ENCODE measurements at regions not wholly inside any gene's neighbourhood (a gene's known extent, or its start where the extent isn't known, plus 50 kb on each side); places are given as distances from the start of the nearest gene placed in this dataset.
"Not testable (repeated sequence)": the region's sequence is repeated elsewhere in the genome, so short reads cannot be mapped to it uniquely, and the experiment has no call there.

DNA sequence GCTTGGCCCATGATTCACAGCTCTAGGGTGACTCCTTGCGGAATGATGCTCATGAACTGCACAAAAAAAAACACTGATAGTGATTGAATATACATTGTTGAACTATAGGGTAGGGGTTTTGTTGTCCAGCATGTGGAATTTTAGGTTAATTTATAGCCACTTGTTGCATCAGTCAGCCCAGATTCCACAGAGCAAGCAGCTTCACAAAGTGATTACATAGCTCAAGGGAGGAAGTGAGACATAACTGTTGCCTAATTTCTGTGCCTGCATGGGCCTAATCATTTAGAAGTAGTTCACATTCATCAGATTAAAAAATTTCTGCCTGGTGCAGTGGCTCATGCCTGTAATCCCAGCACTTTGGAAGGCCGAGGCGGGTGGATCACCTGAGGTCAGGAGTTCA, 142.2 kb upstream of the ZNF722 start:
- ATAC-seq = not testable (repeated sequence)

DNA sequence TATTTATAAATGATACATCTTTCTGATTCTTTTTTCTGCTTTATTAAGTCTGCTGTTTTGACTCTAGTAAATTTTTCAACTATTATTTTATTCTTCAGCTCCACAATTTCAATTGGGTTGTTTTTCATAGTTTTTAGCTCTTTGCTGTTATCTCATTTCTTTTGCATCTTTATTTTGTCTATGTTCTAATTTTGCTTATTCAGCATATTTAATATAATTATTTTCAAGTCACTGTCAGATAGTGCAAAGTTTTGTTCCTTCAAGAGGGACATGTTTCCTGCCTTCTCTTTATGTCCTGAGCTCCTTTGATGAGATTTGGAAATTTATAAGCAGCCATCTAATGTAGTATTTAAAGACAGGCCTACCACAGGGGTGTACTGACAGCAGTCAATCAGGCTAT, 131.5 kb upstream of the ZNF722 start:
- no peak for ATAC-seq

DNA sequence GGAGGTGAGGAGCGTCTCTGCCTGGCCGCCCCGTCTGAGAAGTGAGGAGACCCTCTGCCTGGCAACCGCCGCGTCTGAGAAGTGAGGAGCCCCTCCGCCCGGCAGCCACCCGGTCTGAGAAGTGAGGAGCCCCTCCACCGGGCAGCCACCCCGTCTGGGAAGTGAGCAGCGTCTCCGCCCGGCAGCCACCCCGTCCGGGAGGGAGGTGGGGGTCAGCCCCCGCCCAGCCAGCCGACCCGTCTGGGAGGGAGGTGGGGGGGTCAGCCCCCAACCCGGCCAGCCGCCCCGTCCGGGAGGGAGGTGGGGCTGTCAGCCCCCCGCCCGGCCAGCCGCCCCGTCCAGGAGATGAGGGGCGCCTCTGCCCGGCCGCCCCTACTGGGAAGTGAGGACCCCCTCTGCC, 124.4 kb upstream of the ZNF722 start:
- not testable (repeated sequence) for ATAC-seq

DNA sequence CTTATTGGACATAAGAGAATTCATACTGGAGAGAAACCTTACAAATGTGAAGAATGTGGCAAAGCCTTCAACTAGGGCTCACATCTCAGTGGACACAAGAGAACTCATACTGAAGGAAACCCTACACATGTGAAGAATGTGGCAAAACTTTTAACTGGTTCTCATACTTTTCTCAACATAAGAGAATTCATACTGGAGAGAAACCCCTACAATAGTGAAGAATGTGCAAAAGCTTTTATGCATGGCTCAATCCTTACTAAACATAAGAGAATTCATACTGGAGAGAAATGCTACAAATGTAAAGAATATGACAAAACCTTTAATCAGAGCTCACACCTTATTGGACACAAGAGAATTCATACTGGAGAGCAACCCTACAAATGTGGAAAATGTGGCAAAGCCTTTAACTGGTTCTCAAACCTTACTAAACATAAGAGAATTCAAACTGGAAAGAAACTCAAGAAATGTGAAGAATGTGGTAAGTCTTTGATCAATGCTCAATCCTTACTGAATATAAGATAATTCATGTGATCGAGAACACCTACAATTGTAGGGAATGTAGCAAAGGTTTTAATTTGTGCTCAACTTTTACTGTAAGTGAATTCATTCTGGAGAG, 121.8 kb upstream of the ZNF722 start:
- ATAC-seq = no peak

DNA sequence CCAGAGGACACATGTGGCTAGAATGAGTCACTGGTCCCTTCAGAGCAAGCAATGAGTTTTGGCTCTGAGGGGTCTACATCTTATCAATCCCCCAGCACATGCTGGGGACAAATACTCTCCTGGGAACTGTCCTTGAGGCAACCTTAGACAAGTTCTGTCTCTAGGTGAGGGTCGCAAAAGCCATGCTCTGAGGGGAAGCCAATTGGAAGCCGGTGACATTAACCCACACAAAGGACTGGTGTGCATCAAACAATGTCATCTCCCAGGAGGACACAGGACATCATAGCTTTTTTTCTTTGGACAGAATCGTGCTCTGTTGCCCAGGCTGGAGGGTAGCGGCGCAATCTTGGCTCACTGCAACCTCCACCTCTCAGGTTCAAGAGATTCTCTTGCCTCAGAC, 111.6 kb upstream of the ZNF722 start:
- no peak for ATAC-seq

DNA sequence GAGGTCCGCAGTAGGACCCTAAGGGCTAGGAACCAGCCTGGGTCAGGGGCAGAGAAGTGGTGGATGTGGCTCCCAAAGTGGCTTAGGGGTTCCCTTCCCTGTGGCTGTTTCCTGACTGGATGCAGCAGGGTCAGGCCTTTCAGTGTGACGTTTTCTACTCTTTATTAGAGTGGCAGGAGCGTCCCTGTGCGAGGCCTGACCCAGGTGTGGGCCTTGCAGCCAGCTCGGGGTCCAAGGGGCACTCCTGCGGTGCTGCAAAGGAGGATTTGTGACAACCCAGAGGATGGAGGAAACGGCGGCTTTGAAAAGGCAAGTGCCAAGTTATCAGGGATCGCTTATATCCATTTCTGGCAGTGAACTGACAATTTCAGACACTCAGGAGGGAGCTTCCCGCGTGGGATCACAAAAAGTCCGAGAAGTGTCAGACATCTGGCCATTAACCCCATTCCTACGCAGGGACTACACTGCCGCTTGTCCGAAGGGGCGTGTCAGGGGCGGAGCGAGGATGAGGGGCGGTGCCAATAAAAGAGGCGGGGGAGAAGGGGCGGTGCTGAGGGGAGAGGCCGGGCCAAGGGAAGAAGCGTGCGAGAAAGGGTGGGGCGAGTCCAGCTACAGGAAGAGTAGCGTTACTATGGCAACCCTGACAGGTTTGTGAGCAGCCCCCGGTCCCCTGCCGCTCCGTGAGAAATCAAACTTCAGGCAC, 98.8 kb upstream of the ZNF722 start:
- ATAC-seq = peak; percentile 86

DNA sequence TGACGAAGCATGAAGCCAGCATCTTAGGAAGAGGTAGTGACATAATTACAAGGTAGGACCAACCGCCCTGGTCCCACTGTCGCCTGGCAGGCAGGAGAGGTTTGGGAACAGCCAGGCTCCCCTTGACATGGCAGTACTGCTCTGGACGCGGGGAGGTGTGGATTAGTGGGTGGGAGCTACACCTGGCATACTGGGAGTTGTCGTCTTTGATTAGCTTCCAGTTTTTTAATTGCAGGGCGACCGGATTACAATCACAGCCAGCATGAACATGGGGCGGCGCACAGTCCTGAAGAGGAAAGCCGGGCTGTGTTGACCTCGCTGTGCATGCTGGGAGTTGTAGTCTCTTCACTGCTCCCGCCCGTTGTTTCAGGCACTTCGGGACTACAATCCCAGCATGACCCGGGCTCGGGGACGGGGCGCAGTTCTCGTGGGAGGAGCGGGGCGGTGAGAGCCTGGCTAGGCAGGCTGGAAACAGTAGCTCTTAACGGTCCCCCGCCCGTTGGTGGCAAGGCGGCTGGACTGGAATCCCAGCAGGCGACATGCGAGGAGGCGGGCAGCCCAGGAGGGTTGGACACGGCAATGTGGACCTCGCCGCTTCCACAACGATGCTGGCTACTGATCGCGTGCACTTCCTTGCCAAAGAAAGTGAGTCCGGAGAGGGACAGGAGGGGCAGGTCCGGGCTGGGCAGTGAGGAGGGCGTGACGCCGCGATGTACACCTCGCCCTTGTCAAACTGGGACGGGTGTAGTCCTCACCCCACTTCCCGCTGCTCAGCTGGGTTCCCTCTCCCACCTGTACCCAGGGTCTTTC, 98.0 kb upstream of the ZNF722 start:
- ATAC-seq = peak; percentile 100

DNA sequence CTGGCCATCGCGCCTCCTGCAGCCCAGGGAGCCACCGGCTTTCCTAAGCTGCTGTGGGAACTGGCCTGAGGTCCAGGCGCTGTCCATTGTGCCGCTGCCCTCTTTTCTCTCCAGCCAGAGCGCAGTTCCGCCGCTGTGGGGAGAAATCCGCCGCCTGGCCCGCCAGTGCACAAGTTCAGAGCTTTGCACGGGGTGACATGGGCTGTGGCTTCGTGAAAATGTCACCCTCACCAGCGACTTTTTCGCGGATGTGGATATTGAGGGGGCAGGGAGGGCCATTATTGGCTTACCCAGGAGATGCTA, 97.5 kb upstream of the ZNF722 start:
- not testable (repeated sequence) for ATAC-seq

DNA sequence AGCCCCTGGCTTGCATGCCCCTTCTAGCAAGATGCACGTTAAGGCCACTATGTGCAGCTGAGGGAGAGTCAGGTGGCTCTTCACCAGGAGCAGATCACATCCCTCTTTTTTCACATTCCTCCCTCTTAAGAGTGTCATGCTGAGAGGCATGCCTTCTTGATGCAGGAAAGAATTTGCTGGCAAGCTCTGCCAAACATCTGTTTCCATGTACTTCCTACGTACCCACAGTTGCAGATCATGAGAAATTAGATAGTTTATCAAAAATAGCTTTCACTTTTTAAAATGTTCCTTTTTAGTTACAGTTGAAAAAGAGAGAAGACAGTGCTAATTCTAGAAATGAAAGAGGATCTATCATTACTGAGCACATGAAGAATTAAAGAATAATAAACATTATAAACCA, 79.7 kb upstream of the ZNF722 start:
- ATAC-seq = no peak

DNA sequence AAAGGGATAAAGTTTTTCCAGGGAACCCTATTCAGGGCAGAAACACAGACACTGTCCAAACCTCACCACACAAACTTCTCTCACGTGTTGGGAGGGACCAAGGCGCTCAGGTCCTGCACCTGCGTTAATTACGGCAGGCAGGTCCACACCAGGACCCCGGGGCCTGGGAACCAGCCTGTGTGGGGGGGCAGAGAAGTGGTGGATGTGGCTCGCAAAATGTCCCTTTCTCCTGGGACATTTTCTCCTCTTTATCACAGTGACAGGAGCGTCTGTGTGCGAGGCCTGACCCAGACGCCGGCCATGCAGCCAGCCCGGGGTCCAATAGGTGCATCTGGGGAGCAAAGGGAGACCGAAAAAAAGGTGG, 73.4 kb upstream of the ZNF722 start:
- ATAC-seq = no peak

DNA sequence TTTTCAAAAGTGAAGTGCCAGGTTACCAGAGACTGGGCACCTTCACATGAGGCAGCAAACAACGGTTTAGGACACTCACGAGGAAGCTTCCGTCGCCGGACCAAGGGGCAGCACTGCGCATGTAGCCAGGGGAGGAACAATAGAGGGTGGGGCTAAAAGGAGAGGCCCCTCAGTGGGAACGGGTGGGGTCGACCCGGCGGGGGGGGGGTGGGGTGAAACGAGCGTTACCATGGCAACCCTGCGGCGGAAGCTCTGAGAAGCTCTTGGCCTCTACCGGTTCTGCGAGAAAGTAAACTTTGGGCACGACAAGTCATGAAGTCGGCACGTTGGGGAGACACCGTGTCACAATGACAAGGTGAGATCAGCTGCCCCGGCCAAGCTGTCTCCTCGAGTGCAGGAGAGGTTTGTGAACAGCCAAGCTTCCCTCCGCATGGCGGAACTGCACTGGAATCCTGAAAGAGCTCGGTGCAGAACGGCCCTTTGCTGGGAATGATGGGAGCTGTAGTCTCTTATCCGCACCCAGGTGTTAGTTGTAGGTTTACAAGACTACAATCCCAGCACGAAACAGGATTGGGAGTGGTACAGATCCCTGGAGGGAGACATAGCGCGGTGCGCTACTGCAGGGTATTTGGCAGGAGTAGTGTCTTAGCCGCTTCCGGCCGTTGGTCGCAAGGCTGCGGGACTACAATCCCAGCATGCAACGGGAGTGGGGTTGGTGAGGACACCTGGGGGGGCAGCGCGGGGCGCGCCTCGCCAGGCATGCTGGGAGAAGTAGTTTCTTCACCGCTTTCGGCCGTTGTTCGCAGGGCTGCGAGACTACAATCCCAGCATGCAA, 72.8 kb upstream of the ZNF722 start:
- peak; percentile 99 for ATAC-seq

DNA sequence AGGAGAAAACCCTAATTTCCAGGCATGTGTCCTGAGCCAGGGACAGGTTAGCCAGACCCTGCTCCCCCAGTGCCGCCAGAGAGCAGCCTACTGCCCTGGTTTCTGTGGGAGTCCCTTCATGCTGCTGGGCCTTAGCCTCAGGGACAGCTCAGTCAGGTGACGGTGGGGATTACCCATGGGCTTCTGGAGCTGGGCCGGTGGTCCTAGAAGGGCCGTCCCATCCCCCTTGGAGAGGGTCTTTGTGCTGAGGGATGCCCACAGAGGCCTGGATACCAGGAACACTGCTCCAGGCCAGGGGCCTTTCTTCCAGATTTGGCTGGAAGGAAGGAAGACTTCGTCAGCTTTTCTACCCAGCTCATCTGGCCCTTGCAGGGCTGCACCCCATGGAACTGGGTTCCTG, 71.4 kb upstream of the ZNF722 start:
- ATAC-seq = no peak

DNA sequence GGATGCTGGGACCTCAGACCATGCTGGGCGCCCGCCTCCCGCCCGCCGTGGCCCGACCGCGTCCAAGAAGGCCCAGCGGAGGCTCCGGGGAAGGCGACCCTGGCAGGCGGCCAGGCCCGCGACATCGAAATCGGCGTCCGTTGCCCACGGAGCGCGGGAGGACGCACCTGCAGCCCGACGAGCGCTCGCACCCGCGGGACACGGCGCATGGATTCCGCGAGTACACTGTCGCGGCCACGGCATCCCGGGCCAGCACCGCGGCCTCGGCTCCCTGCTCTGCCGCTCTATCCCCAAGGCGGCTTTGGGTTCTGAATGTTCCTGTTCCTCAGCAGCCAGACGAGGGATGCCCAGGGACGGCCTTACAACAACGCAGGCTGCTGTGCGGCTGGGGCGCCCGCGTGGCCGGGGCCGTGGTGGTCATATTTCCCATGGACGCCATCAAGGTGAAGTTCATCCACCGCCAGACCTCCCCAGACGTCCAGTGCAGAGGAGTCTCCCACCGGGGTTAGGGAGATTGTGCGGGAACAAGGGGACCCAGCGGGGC, 67.5 kb upstream of the ZNF722 start:
- ATAC-seq = no peak

DNA sequence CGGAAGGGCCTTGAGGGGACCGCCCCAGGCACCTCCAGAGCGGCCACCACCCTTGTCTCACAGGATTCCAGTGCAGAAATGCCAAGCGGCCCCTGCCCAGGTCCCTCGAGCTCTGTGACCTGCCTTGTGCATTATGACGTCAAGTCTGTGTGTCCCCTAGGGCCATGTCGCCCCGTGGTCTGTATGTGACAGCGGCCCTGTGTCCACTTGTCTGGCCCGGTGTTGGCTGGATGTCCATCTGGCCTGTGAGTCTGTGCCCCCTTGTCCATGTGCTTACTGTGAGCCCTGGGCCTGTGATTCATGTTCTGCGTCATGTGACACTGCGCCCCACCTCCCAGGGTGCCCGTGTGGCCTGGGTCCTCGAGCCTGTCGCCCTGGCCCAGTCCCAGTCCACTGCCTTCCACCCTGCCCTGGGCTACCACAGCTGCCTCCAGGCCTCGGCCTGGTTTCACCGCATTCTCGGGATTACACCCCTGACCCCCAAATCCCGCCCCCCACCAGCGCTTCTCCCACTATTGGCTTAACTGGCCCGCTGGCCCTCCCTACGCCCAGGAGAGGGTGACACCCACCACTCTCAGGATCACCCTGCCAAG, 66.6 kb upstream of the ZNF722 start:
- ATAC-seq = no peak

Measured in esophagus mucosa (tissue), 1 donor.